PC-9 (cell line): ENCODE measurements at regions not wholly inside any gene's neighbourhood (a gene's known extent, or its start where the extent isn't known, plus 50 kb on each side); places are given as distances from the start of the nearest gene placed in this dataset.

Source experiments
- EZH2 ChIP-seq: fragments of 200-600 bp; sonication (generic); IDR thresholded peaks from 2 replicates; pipeline ENCODE4 v1.8.0; 2017; ENCODE audit warnings: antibody characterized with exemption, low read depth
- TF ChIP-seq, protein P1 (sequence below): fragments of 200-600 bp; sonication (generic); conservative IDR thresholded peaks from 2 replicates; pipeline ENCODE4 v1.6.1; 2017; ENCODE audit warnings: mixed run types, antibody characterized with exemption, mild to moderate bottlenecking, moderate library complexity

DNA sequence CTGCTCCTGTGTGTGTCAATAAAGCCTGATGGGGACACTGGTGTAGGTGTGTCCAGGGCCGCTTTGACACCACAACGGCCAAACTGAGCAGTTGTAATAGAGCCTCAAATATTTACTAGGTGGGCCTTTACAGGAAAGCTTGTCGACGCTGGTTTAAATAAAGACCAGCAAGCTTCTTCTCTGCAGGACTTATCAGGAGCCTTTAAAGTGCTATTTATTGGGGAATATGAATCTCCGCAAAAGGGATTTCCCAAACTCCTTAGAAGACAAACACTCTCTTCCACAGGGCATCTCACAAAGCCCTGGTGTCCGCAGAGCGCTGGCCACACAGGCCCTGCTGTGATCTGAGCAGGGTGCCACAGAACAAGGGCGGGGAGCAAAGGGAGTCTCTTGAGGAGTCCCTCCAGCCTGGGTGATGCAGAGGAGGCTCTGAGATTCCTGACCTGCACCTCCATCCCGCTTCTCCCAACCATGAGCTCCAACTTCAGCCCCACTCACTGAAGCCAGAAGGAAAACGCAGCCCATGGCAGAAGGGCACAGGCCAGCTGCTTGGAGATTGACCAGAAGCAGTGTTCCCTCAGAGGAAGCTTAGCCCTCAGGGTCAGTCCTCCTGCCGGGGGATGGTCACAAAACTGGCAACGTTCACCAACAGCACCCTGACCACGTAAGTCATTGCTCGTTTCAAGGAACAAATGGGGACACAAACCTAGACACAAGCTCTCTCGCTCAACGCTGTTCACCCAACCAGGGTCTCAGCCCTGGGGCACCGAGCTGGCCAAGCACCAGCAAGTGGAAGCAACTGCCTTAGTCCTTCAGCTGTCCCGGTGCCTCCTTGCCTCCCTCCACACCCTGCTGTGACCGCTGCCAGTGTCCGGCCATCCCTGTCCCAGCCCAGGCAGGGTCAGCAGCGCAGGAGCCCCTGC, 129.5 kb downstream of the OAT start:
- TF ChIP-seq, protein P1, sequence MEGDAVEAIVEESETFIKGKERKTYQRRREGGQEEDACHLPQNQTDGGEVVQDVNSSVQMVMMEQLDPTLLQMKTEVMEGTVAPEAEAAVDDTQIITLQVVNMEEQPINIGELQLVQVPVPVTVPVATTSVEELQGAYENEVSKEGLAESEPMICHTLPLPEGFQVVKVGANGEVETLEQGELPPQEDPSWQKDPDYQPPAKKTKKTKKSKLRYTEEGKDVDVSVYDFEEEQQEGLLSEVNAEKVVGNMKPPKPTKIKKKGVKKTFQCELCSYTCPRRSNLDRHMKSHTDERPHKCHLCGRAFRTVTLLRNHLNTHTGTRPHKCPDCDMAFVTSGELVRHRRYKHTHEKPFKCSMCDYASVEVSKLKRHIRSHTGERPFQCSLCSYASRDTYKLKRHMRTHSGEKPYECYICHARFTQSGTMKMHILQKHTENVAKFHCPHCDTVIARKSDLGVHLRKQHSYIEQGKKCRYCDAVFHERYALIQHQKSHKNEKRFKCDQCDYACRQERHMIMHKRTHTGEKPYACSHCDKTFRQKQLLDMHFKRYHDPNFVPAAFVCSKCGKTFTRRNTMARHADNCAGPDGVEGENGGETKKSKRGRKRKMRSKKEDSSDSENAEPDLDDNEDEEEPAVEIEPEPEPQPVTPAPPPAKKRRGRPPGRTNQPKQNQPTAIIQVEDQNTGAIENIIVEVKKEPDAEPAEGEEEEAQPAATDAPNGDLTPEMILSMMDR = no peak
- TF ChIP-seq EZH2 = no peak
